Left forelimb (tissue), 1 donor: ENCODE measurements at regions not wholly inside any gene's neighbourhood (a gene's known extent, or its start where the extent isn't known, plus 50 kb on each side); places are given as distances from the start of the nearest gene placed in this dataset.
"Not testable (repeated sequence)": the region's sequence is repeated elsewhere in the genome, so short reads cannot be mapped to it uniquely, and the experiment has no call there.

Source experiments
- DNase-seq: peaks from one replicate; pipeline ENCODE4 v3.0.0-alpha.2; 2018; ENCODE audit warnings: low spot score

GRCh38 chr6:75031102-75031501, 174.8 kb downstream of the COL12A1 start:
- not testable (repeated sequence) for DNase-seq

GRCh38 chr6:75029333-75029732, 176.5 kb downstream of the COL12A1 start:
- no peak for DNase-seq

GRCh38 chr6:75025371-75025770, 180.5 kb downstream of the COL12A1 start:
- DNase-seq: no peak

GRCh38 chr6:75024828-75025227, 181.0 kb downstream of the COL12A1 start:
- no peak for DNase-seq

GRCh38 chr6:75023634-75024033, 182.2 kb downstream of the COL12A1 start:
- no peak for DNase-seq

GRCh38 chr6:75020971-75021370, 184.9 kb downstream of the COL12A1 start:
- no peak for DNase-seq

GRCh38 chr6:75020376-75020775, 185.5 kb downstream of the COL12A1 start:
- DNase-seq: no peak

GRCh38 chr6:75012018-75012417, 193.8 kb downstream of the COL12A1 start:
- no peak for DNase-seq

GRCh38 chr6:75003984-75004383, 201.9 kb downstream of the COL12A1 start:
- not testable (repeated sequence) for DNase-seq

- DNase-seq: no peak
These were observed 208.2 kb downstream of the COL12A1 start for GRCh38 chr6:74997646-74998045.

- DNase-seq: no peak
These were observed 212.7 kb downstream of the COL12A1 start for GRCh38 chr6:74993136-74993535.

- no peak for DNase-seq
These were observed 214.1 kb downstream of the COL12A1 start for GRCh38 chr6:74991573-74992332.

- DNase-seq: no peak
These were observed 226.6 kb downstream of the COL12A1 start for GRCh38 chr6:74979065-74979766.

- no peak for DNase-seq
These were observed 229.2 kb downstream of the COL12A1 start for GRCh38 chr6:74976701-74977100.

GRCh38 chr6:74976026-74976425, 229.8 kb downstream of the COL12A1 start:
- DNase-seq: no peak

- no peak for DNase-seq
These were observed 232.3 kb downstream of the COL12A1 start for GRCh38 chr6:74973591-74973990.

GRCh38 chr6:74971633-74972032, 234.2 kb downstream of the COL12A1 start:
- no peak for DNase-seq

GRCh38 chr6:74969591-74970267, 236.1 kb downstream of the COL12A1 start:
- DNase-seq: no peak

- no peak for DNase-seq
These were observed 238.0 kb downstream of the COL12A1 start for GRCh38 chr6:74967821-74968220.

- no peak for DNase-seq
These were observed 239.1 kb downstream of the COL12A1 start for GRCh38 chr6:74966712-74967111.

GRCh38 chr6:74964871-74965441, 240.9 kb downstream of the COL12A1 start:
- no peak for DNase-seq

GRCh38 chr6:74956559-74957428, 249.1 kb downstream of the COL12A1 start:
- DNase-seq: no peak
